Suprapubic skin (tissue), 4 donors: ENCODE measurements at regions not wholly inside any gene's neighbourhood (a gene's known extent, or its start where the extent isn't known, plus 50 kb on each side); places are given as distances from the start of the nearest gene placed in this dataset.

Experiments used
- DNase-seq, 2 donors: peaks; one replicate each; pipeline ENCODE4 v3.0.0-alpha.2; 2019; ENCODE audit warnings: low spot score in 2 of 2
- H3K27ac ChIP-seq: fragments of 200-600 bp; sonication (generic); one replicate; pipeline ENCODE4 v1.5.1; 2019
- H3K27me3 ChIP-seq: fragments of 200-600 bp; sonication (generic); one replicate; pipeline ENCODE4 v1.5.1; 2019
- H3K36me3 ChIP-seq: fragments of 200-600 bp; sonication (generic); one replicate; pipeline ENCODE4 v1.5.1; 2019
- H3K4me1 ChIP-seq: fragments of 200-600 bp; sonication (generic); one replicate; pipeline ENCODE4 v1.5.1; 2019
- H3K4me3 ChIP-seq: fragments of 200-600 bp; sonication (generic); one replicate; pipeline ENCODE4 v1.5.1; 2019; ENCODE audit warnings: mild to moderate bottlenecking
- H3K9me3 ChIP-seq: fragments of 200-600 bp; sonication (generic); one replicate; pipeline ENCODE4 v1.5.1; 2019
- CTCF ChIP-seq, 2 donors: fragments of 200-600 bp in 1 of 2; fragments of 450-650 bp in 1 of 2; sonication (generic) in 1 of 2; IDR thresholded peaks; one replicate each; pipeline ENCODE4 v1.5.1; 2016 to 2019; ENCODE audit warnings: antibody characterized with exemption in 2 of 2, mild to moderate bottlenecking in 1 of 2, moderate library complexity in 1 of 2
- EP300 ChIP-seq: sonication (generic); formaldehyde crosslinking; IDR thresholded peaks from one replicate; pipeline ENCODE4 v1.6.1; 2017; ENCODE audit warnings: antibody characterized with exemption
- POLR2A ChIP-seq, 2 donors: fragments of 450-650 bp; IDR thresholded peaks; one replicate each; pipeline ENCODE4 v1.6.1; 2017; ENCODE audit warnings: antibody characterized with exemption in 2 of 2, mild to moderate bottlenecking in 2 of 2, moderate library complexity in 2 of 2
- POLR2AphosphoS5 ChIP-seq, 3 donors: sonication (generic); formaldehyde crosslinking; IDR thresholded peaks; one replicate each; pipeline ENCODE4 v1.6.1; 2017; ENCODE audit warnings: antibody characterized with exemption in 3 of 3
- WGBS: methylation state at CpG from one replicate; pipeline ENCODE4 v1.1.5; 2018; 5-methylcytosine and 5-hydroxymethylcytosine counted together

GRCh38 chr11:92623055-92623454 is 346.4 kb upstream of the MTNR1B start:
- Histone ChIP-seq H3K27me3 (no peaks in the 10 kb centered on the region), H3K27ac (no peak overlapping the region), H3K9me3 (no peaks in the 10 kb centered on the region), H3K4me1 (no peaks in the 10 kb centered on the region), H3K36me3 (no peaks in the 10 kb centered on the region), H3K4me3 (no peak overlapping the region)
- DNase-seq: no peak
- TF ChIP-seq EP300 (no peak), CTCF (IDR thresholded peaks at IDR 0.05) (no peak), POLR2A (IDR thresholded peaks at IDR 0.05) (no peak), POLR2AphosphoS5 (IDR thresholded peaks at IDR 0.05) (no peak)
- 74% methylated on average over 1 of the region's 1 CpG for WGBS

GRCh38 chr11:92625894-92626293 is 343.6 kb upstream of the MTNR1B start:
- 39% methylated on average over 1 of the region's 1 CpG for WGBS
- Histone ChIP-seq H3K27ac (no peak overlapping the region), H3K4me3 (no peak overlapping the region), H3K4me1 (no peaks in the 10 kb centered on the region), H3K36me3 (no peaks in the 10 kb centered on the region), H3K27me3 (no peaks in the 10 kb centered on the region), H3K9me3 (no peaks in the 10 kb centered on the region)
- DNase-seq: no peak
- TF ChIP-seq CTCF (IDR thresholded peaks at IDR 0.05): no peak
- TF ChIP-seq EP300: no peak
- TF ChIP-seq POLR2AphosphoS5 (IDR thresholded peaks at IDR 0.05): no peak
- no peak for TF ChIP-seq POLR2A (IDR thresholded peaks at IDR 0.05)

GRCh38 chr11:92626624-92627023 is 342.8 kb upstream of the MTNR1B start:
- Histone ChIP-seq H3K27me3 (no peaks in the 10 kb centered on the region), H3K36me3 (no peaks in the 10 kb centered on the region), H3K9me3 (no peaks in the 10 kb centered on the region), H3K4me3 (no peak overlapping the region), H3K27ac (no peak overlapping the region), H3K4me1 (no peaks in the 10 kb centered on the region)
- TF ChIP-seq EP300: no peak
- TF ChIP-seq POLR2AphosphoS5 (IDR thresholded peaks at IDR 0.05): no peak
- TF ChIP-seq POLR2A (IDR thresholded peaks at IDR 0.05): no peak
- no peak for TF ChIP-seq CTCF (IDR thresholded peaks at IDR 0.05)
- DNase-seq: no peak
- WGBS: 83% methylated on average over 1 of the region's 1 CpG

- Histone ChIP-seq H3K27me3 (no peaks in the 10 kb centered on the region), H3K36me3 (no peaks in the 10 kb centered on the region), H3K4me1 (no peaks in the 10 kb centered on the region), H3K9me3 (no peaks in the 10 kb centered on the region), H3K4me3 (no peak overlapping the region), H3K27ac (no peak overlapping the region)
- TF ChIP-seq POLR2A (IDR thresholded peaks at IDR 0.05) (no peak), EP300 (no peak), POLR2AphosphoS5 (IDR thresholded peaks at IDR 0.05) (no peak), CTCF (IDR thresholded peaks at IDR 0.05) (no peak)
- DNase-seq: no peak
- 85% methylated on average over 7 of the region's 7 CpGs for WGBS
These were observed 341.7 kb upstream of the MTNR1B start for GRCh38 chr11:92627615-92628256.

- no peaks in the 10 kb centered on the region for H3K4me1 ChIP-seq
- no peaks in the 10 kb centered on the region for H3K27me3 ChIP-seq
- no peak overlapping the region for H3K4me3 ChIP-seq
- TF ChIP-seq POLR2A (IDR thresholded peaks at IDR 0.05) (no peak), CTCF (IDR thresholded peaks at IDR 0.05) (no peak), EP300 (no peak), POLR2AphosphoS5 (IDR thresholded peaks at IDR 0.05) (no peak)
- H3K36me3 ChIP-seq: no peaks in the 10 kb centered on the region
- WGBS: 74% methylated on average over 4 of the region's 4 CpGs
- DNase-seq: no peak
- H3K9me3 ChIP-seq: no peaks in the 10 kb centered on the region
- H3K27ac ChIP-seq: no peak overlapping the region
These were observed 340.8 kb upstream of the MTNR1B start for GRCh38 chr11:92628401-92629292.
